ENCODE measurements at regions not wholly inside any gene's neighbourhood (a gene's known extent, or its start where the extent isn't known, plus 50 kb on each side); places are given as distances from the start of the nearest gene placed in this dataset.
"Not testable (repeated sequence)": the region's sequence is repeated elsewhere in the genome, so short reads cannot be mapped to it uniquely, and the experiment has no call there.

DNA sequence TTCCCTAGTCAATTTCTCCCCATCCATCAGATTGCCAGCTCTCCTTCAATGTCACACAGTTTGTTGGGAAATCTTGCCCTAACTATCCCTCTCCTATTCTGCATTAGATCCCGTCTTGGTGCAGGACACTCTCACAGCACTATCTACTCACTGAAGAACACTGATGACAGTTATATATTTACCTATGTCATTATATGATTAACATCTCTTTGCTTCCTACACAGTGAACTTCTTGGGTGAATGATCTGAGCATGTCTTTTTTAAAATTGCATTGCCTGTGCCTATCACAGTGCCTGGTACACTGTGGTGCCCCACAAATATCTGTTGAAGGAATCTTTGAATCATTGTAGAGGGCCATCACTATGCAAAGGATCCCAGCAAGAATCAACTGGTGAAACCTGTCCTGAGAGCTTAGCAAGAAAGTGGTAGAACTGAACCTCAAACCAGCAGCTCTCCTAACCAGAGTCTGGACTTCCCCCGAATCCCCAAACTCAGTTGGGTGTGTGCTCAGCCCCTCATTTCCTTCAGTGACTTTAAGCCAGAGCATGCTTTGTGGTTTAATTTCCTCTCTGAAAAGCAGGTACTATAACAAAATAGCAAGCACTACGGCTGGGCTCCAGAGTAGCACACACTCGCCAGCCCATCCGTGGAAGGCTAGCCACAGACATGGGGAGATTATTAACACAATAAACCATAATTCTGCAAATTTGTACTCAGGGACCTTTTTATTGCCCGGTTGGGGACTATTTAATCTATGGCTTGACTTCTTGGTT is 680.7 kb upstream of the SALL1 start:
- no peak for ATAC-seq (ENCODE audit: low read depth)
- ChIA-PET CTCF (no interaction called here), POLR2A (ENCODE audit: unreplicated experiment) (no interaction called here)
- in situ Hi-C loops (cut with MboI; ENCODE audit: low sequenced_read_pairs) = no loop called here
- Histone ChIP-seq H3K36me3 (ENCODE audit: control insufficient read depth, insufficient read depth, low read length) (no peaks in the 10 kb centered on the region), H3K56ac (ENCODE audit: extremely low read depth, insufficient read depth, low read length) (no peak overlapping the region), H3K4me1 (ENCODE audit: control insufficient read depth, insufficient read depth, low read length) (no peaks in the 10 kb centered on the region), H3K4me2 (ENCODE audit: low read depth, low read length) (no peak overlapping the region), H2BK120ac (ENCODE audit: low read depth, low read length) (peak overlapping the region; percentile 2; the same call in 1 of the 2 replicates), H3K18ac (ENCODE audit: low read depth, low read length) (no peak overlapping the region), H2AK9ac (replicated peaks; ENCODE audit: low read depth, low read length, poor library complexity) (no peak overlapping the region), H3K79me1 (ENCODE audit: low read depth in 1 of 2, low read length in 2 of 2) (no peaks in the 10 kb centered on the region), H4K91ac (ENCODE audit: insufficient read depth, low read depth, low read length) (no peak overlapping the region), H3K9ac (ENCODE audit: low read depth, low read length) (no peak overlapping the region), H3K9me1 (ENCODE audit: insufficient read depth, low read length) (no peaks in the 10 kb centered on the region), H2AFZ (replicated peaks; ENCODE audit: low read length, poor library complexity) (no peak overlapping the region), H4K20me1 (ENCODE audit: insufficient read depth, low read length) (no peaks in the 10 kb centered on the region), H2AK5ac (ENCODE audit: low read depth, low read length) (no peak overlapping the region), H4K5ac (ENCODE audit: low read depth, low read length) (no peak overlapping the region), H2BK15ac (ENCODE audit: low read depth, low read length) (no peak overlapping the region; the same call in 2 of the 3 replicates), H3K14ac (replicated peaks; ENCODE audit: low read depth, low read length) (no peak overlapping the region), H2BK20ac (ENCODE audit: low read depth, low read length) (no peak overlapping the region), H3K4ac (ENCODE audit: low read depth, low read length) (no peak overlapping the region), H3K4me3 (ENCODE audit: insufficient read depth, low read depth, low read length) (no peak overlapping the region), H3K23ac (ENCODE audit: low read depth, low read length) (no peak overlapping the region), H4K8ac (ENCODE audit: low read depth in 2 of 2, low read length in 2 of 2) (no peak overlapping the region), H3K9me3 (ENCODE audit: control insufficient read depth, insufficient read depth, low read length) (no peaks in the 10 kb centered on the region), H2BK5ac (ENCODE audit: low read depth, low read length, poor library complexity, severe bottlenecking) (no peak overlapping the region), H3K27me3 (ENCODE audit: control insufficient read depth, insufficient read depth, low read length) (no peaks in the 10 kb centered on the region), H3K27ac (ENCODE audit: insufficient read depth, low read length) (no peak overlapping the region)
- no CpG with 5 or more reads among the region's 6 CpGs for WGBS, 2 experiments (ENCODE audit: extremely low coverage in 2 of 2, insufficient read length in 1 of 2)
- BruUV-seq (replicated peaks) = no TSS peak
- intact Hi-C loops (cut with micrococcal nuclease) = no loop called here
- DNase-seq = no peak
- dilution Hi-C loops (cut with HindIII; ENCODE audit: low sequenced_read_pairs, unreplicated experiment) = no loop called here
- TF ChIP-seq CEBPB (IDR thresholded peaks at IDR 0.05; ENCODE audit: low read depth, low read length) = no peak
- no peak for TF ChIP-seq CHD1 (IDR thresholded peaks at IDR 0.05; ENCODE audit: low read depth, low read length)

DNA sequence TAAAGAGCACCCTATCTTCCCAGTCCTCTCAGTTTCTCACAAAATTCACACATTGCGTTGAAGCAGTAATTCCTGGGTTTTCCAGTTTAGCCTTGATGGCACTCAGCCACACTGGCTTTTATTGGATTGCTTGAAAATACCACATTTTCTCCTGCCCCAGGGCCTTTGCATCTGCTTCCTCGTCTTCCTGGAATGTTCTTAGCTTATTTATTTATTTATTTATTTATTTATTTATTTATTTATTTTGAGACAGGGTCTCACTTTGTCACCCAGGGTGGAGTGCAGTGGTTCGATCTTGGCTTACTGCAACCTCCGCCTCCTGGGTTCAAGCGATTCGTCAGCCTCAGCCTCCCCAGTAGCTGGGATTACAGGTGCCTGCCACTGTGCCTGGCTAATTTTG is 680.0 kb upstream of the SALL1 start:
- H3K56ac ChIP-seq (ENCODE audit: extremely low read depth, insufficient read depth, low read length); CTCF ChIA-PET; H3K36me3 ChIP-seq (ENCODE audit: control insufficient read depth, insufficient read depth, low read length); H3K4ac ChIP-seq (ENCODE audit: low read depth, low read length); H3K23ac ChIP-seq (ENCODE audit: low read depth, low read length); H3K9me3 ChIP-seq (ENCODE audit: control insufficient read depth, insufficient read depth, low read length); BruUV-seq (replicated peaks); H3K4me2 ChIP-seq (ENCODE audit: low read depth, low read length); POLR2A ChIA-PET (ENCODE audit: unreplicated experiment); DNase-seq; H3K18ac ChIP-seq (ENCODE audit: low read depth, low read length); H3K27ac ChIP-seq (ENCODE audit: insufficient read depth, low read length); H2AK9ac ChIP-seq (replicated peaks; ENCODE audit: low read depth, low read length, poor library complexity); H3K4me3 ChIP-seq (ENCODE audit: insufficient read depth, low read depth, low read length); H3K27me3 ChIP-seq (ENCODE audit: control insufficient read depth, insufficient read depth, low read length); H3K4me1 ChIP-seq (ENCODE audit: control insufficient read depth, insufficient read depth, low read length); H4K5ac ChIP-seq (ENCODE audit: low read depth, low read length); H3K14ac ChIP-seq (replicated peaks; ENCODE audit: low read depth, low read length); H4K20me1 ChIP-seq (ENCODE audit: insufficient read depth, low read length); H2BK5ac ChIP-seq (ENCODE audit: low read depth, low read length, poor library complexity, severe bottlenecking); H4K8ac ChIP-seq (ENCODE audit: low read depth in 2 of 2, low read length in 2 of 2); H3K9me1 ChIP-seq (ENCODE audit: insufficient read depth, low read length); H3K9ac ChIP-seq (ENCODE audit: low read depth, low read length); H3K79me1 ChIP-seq (ENCODE audit: low read depth in 1 of 2, low read length in 2 of 2); ATAC-seq (ENCODE audit: low read depth); intact Hi-C loops (cut with micrococcal nuclease); H2AK5ac ChIP-seq (ENCODE audit: low read depth, low read length); H2BK15ac ChIP-seq (ENCODE audit: low read depth, low read length); H2AFZ ChIP-seq (replicated peaks; ENCODE audit: low read length, poor library complexity); dilution Hi-C loops (cut with HindIII; ENCODE audit: low sequenced_read_pairs, unreplicated experiment); in situ Hi-C loops (cut with MboI; ENCODE audit: low sequenced_read_pairs); H2BK120ac ChIP-seq (ENCODE audit: low read depth, low read length); H4K91ac ChIP-seq (ENCODE audit: insufficient read depth, low read depth, low read length): not testable (repeated sequence)
- H2BK20ac ChIP-seq (ENCODE audit: low read depth, low read length) = 0 out of 2 replicates have a peak overlapping the region, but pooled peaks have one; percentile 22
- no CpG with 5 or more reads among the region's 6 CpGs for WGBS, 2 experiments (ENCODE audit: extremely low coverage in 2 of 2, insufficient read length in 1 of 2)

Data from IMR-90 (cell line).